Trophoblast cell (in vitro differentiated cells and primary cell): ENCODE measurements at regions not wholly inside any gene's neighbourhood (a gene's known extent, or its start where the extent isn't known, plus 50 kb on each side); places are given as distances from the start of the nearest gene placed in this dataset.

Experiments used
- DNase-seq, 2 donors: peaks; one replicate each; pipeline ENCODE4 v3.0.0-alpha.2; 2016
- H2AFZ ChIP-seq: 2 replicates; pipeline ENCODE4 v1.6.1; 2013; ENCODE audit warnings: low read length, moderate library complexity, mild to moderate bottlenecking; ENCODE audit not compliant: insufficient read depth, poor library complexity
- H2AK5ac ChIP-seq: 2 replicates; pipeline ENCODE4 v1.6.1; 2013; ENCODE audit warnings: mild to moderate bottlenecking, low read length
- H2BK120ac ChIP-seq: 2 replicates; pipeline ENCODE4 v1.6.1; 2013; ENCODE audit warnings: low read length, mild to moderate bottlenecking, moderate library complexity; ENCODE audit not compliant: insufficient read depth, poor library complexity
- H2BK12ac ChIP-seq: 2 replicates; pipeline ENCODE4 v1.6.1; 2013; ENCODE audit warnings: mild to moderate bottlenecking, low read length, moderate library complexity
- H2BK5ac ChIP-seq: 2 replicates; pipeline ENCODE4 v1.6.1; 2013; ENCODE audit warnings: low read length, low read depth, moderate library complexity, mild to moderate bottlenecking; ENCODE audit not compliant: poor library complexity
- H3K14ac ChIP-seq: 2 replicates; pipeline ENCODE4 v1.6.1; 2013; ENCODE audit warnings: mild to moderate bottlenecking, low read length
- H3K18ac ChIP-seq: 2 replicates; pipeline ENCODE4 v1.6.1; 2013; ENCODE audit warnings: mild to moderate bottlenecking, low read length
- H3K23ac ChIP-seq: 2 replicates; pipeline ENCODE4 v1.6.1; 2013; ENCODE audit warnings: low read length
- H3K27ac ChIP-seq: 2 replicates; pipeline ENCODE4 v1.5.1; 2013; ENCODE audit warnings: low read depth, mild to moderate bottlenecking, inconsistent platforms, low read length, moderate library complexity
- H3K27me3 ChIP-seq: 2 replicates; pipeline ENCODE4 v1.6.1; 2013; ENCODE audit warnings: inconsistent platforms, mild to moderate bottlenecking, low read length, moderate library complexity; ENCODE audit not compliant: insufficient read depth
- H3K36me3 ChIP-seq, 2 experiments: 1 replicate in 1 of 2; 2 replicates in 1 of 2; pipeline ENCODE4 v1.6.1; 2013; ENCODE audit warnings: low read length in 2 of 2, mild to moderate bottlenecking in 2 of 2, moderate library complexity in 1 of 2; ENCODE audit not compliant: insufficient read depth in 2 of 2, control insufficient read depth in 1 of 2
- H3K4ac ChIP-seq: 2 replicates; pipeline ENCODE4 v1.6.1; 2013; ENCODE audit warnings: low read depth, mild to moderate bottlenecking, low read length, moderate library complexity
- H3K4me1 ChIP-seq, 2 experiments: 1 replicate in 1 of 2; 2 replicates in 1 of 2; pipeline ENCODE4 v1.6.1; 2013; ENCODE audit warnings: low read length in 2 of 2, mild to moderate bottlenecking in 2 of 2, moderate library complexity in 1 of 2; ENCODE audit not compliant: insufficient read depth in 2 of 2, control insufficient read depth in 1 of 2
- H3K4me2 ChIP-seq: 2 replicates; pipeline ENCODE4 v1.6.1; 2013; ENCODE audit warnings: inconsistent platforms, mild to moderate bottlenecking, low read length, moderate library complexity
- H3K4me3 ChIP-seq: 2 replicates; pipeline ENCODE4 v1.5.1; 2013; ENCODE audit warnings: mild to moderate bottlenecking, low read depth, low read length, inconsistent platforms
- H3K79me1 ChIP-seq: one replicate; pipeline ENCODE4 v1.6.1; 2013; ENCODE audit warnings: low read length
- H3K79me2 ChIP-seq: 2 replicates; pipeline ENCODE4 v1.6.1; 2013; ENCODE audit warnings: low read length, mild to moderate bottlenecking; ENCODE audit not compliant: control insufficient read depth, insufficient read depth, poor library complexity
- H3K9ac ChIP-seq: 2 replicates; pipeline ENCODE4 v1.6.1; 2013; ENCODE audit warnings: mild to moderate bottlenecking, low read length
- H3K9me3 ChIP-seq: 2 replicates; pipeline ENCODE4 v1.6.1; 2013; ENCODE audit warnings: low read depth, mild to moderate bottlenecking, control low read depth, inconsistent platforms, low read length; ENCODE audit not compliant: insufficient read depth
- H4K12ac ChIP-seq: 2 replicates; pipeline ENCODE4 v1.6.1; 2013; ENCODE audit warnings: low read depth, mild to moderate bottlenecking, low read length, moderate library complexity
- H4K8ac ChIP-seq: 2 replicates; pipeline ENCODE4 v1.6.1; 2013; ENCODE audit warnings: low read depth, mild to moderate bottlenecking, low read length, moderate library complexity
- H4K91ac ChIP-seq: one replicate; pipeline ENCODE4 v1.6.1; 2013; ENCODE audit warnings: low read depth, mild to moderate bottlenecking, low read length, moderate library complexity
- WGBS: extraction: QIAGEN DNeasy Blood & Tissue Kit; methylation state at CpG from one replicate; pipeline ENCODE4 v1.1.7; 2013; ENCODE audit warnings: missing lambda C conversion rate; ENCODE audit not compliant: insufficient read length, insufficient coverage; ENCODE audit errors: extremely low coverage; 5-methylcytosine and 5-hydroxymethylcytosine counted together

DNA sequence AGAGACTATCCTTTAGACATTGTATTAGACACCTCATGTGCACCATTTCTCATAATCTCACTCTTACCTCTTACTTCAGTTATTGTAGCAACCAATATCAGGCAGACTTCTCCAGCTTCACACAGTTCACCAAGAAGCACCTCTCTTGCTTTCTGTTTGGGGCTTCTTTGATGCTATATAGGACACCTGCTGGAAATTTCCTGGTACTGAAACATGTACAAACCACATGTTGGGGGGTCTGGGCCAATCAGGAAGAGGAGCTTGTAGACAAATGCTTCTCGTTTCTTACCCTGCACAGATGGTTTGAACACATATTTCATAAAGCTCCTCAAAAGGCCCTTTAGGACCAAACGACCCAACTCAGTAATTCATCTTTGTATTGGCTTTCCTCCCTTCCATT lies 212.1 kb downstream of the IZUMO3 start:
- H4K12ac ChIP-seq = no peak overlapping the region
- H3K4me2 ChIP-seq = no peak overlapping the region
- no peak for DNase-seq
- no peak overlapping the region for H3K9ac ChIP-seq
- no peaks in the 10 kb centered on the region for H3K36me3 ChIP-seq
- no peak overlapping the region for H4K91ac ChIP-seq
- no peak overlapping the region for H2AFZ ChIP-seq
- H2BK12ac ChIP-seq = no peak overlapping the region
- no peak overlapping the region for H3K23ac ChIP-seq
- H2BK120ac ChIP-seq = no peak overlapping the region
- no peaks in the 10 kb centered on the region for H3K9me3 ChIP-seq
- no peaks in the 10 kb centered on the region for H3K79me1 ChIP-seq
- no peak overlapping the region for H3K4ac ChIP-seq
- no peaks in the 10 kb centered on the region for H3K4me1 ChIP-seq
- H2AK5ac ChIP-seq = no peak overlapping the region
- no CpG with 5 or more reads among the region's 2 CpGs for WGBS
- H4K8ac ChIP-seq = no peak overlapping the region
- H3K27ac ChIP-seq = no peak overlapping the region
- H3K79me2 ChIP-seq = no peaks in the 10 kb centered on the region
- no peak overlapping the region for H3K18ac ChIP-seq
- H3K27me3 ChIP-seq = no peaks in the 10 kb centered on the region
- no peak overlapping the region for H2BK5ac ChIP-seq
- H3K4me3 ChIP-seq = no peak overlapping the region
- H3K14ac ChIP-seq = no peak overlapping the region

- Histone ChIP-seq H2BK120ac (no peak overlapping the region), H3K36me3 (no peaks in the 10 kb centered on the region), H2BK12ac (no peak overlapping the region), H2AK5ac (no peak overlapping the region), H3K4ac (no peak overlapping the region), H3K4me1 (no peaks in the 10 kb centered on the region), H3K27me3 (no peaks in the 10 kb centered on the region), H3K79me2 (no peaks in the 10 kb centered on the region), H3K4me2 (no peak overlapping the region), H3K18ac (no peak overlapping the region), H3K9ac (no peak overlapping the region), H3K14ac (no peak overlapping the region), H4K91ac (no peak overlapping the region), H4K8ac (no peak overlapping the region), H3K4me3 (no peak overlapping the region), H2AFZ (no peak overlapping the region), H3K23ac (no peak overlapping the region), H4K12ac (no peak overlapping the region), H2BK5ac (no peak overlapping the region), H3K9me3 (no peaks in the 10 kb centered on the region), H3K79me1 (no peaks in the 10 kb centered on the region), H3K27ac (no peak overlapping the region)
- DNase-seq = no peak
- WGBS = no CpG with 5 or more reads among the region's 4 CpGs
These were observed 246.8 kb downstream of the IZUMO3 start for GRCh38 chr9:24298912-24299311.

- no peaks in the 10 kb centered on the region for H3K9me3 ChIP-seq
- no CpG with 5 or more reads among the region's 2 CpGs for WGBS
- H3K18ac ChIP-seq = no peak overlapping the region
- H3K4ac ChIP-seq = no peak overlapping the region
- H3K4me3 ChIP-seq = no peak overlapping the region
- no peak overlapping the region for H3K27ac ChIP-seq
- H2AK5ac ChIP-seq = no peak overlapping the region
- no peaks in the 10 kb centered on the region for H3K79me1 ChIP-seq
- no peaks in the 10 kb centered on the region for H3K27me3 ChIP-seq
- H2AFZ ChIP-seq = no peak overlapping the region
- no peak overlapping the region for H3K14ac ChIP-seq
- no peak overlapping the region for H4K12ac ChIP-seq
- H3K23ac ChIP-seq = no peak overlapping the region
- H4K91ac ChIP-seq = no peak overlapping the region
- no peak overlapping the region for H2BK12ac ChIP-seq
- no peaks in the 10 kb centered on the region for H3K79me2 ChIP-seq
- no peaks in the 10 kb centered on the region for H3K4me1 ChIP-seq
- no peak overlapping the region for H3K9ac ChIP-seq
- no peak for DNase-seq
- H2BK5ac ChIP-seq = no peak overlapping the region
- no peak overlapping the region for H4K8ac ChIP-seq
- H3K4me2 ChIP-seq = no peak overlapping the region
- H3K36me3 ChIP-seq = no peaks in the 10 kb centered on the region
- no peak overlapping the region for H2BK120ac ChIP-seq
These were observed 247.8 kb downstream of the IZUMO3 start for GRCh38 chr9:24297931-24298330.

- Histone ChIP-seq H2BK120ac (no peak overlapping the region), H3K14ac (no peak overlapping the region), H2BK12ac (no peak overlapping the region), H4K12ac (no peak overlapping the region), H3K79me2 (no peaks in the 10 kb centered on the region), H3K4ac (no peak overlapping the region), H4K8ac (no peak overlapping the region), H3K4me1 (no peaks in the 10 kb centered on the region), H2AFZ (no peak overlapping the region), H2BK5ac (no peak overlapping the region), H4K91ac (no peak overlapping the region), H3K27me3 (no peaks in the 10 kb centered on the region), H3K79me1 (no peaks in the 10 kb centered on the region), H3K23ac (no peak overlapping the region), H3K27ac (no peak overlapping the region), H3K9ac (no peak overlapping the region), H3K18ac (no peak overlapping the region), H3K9me3 (no peaks in the 10 kb centered on the region), H3K4me2 (no peak overlapping the region), H3K4me3 (no peak overlapping the region), H3K36me3 (no peaks in the 10 kb centered on the region), H2AK5ac (no peak overlapping the region)
- no CpG with 5 or more reads among the region's 1 CpG for WGBS
- DNase-seq = no peak
These were observed 249.6 kb downstream of the IZUMO3 start for GRCh38 chr9:24296124-24296523.
